ENCODE measurements at regions not wholly inside any gene's neighbourhood (a gene's known extent, or its start where the extent isn't known, plus 50 kb on each side); places are given as distances from the start of the nearest gene placed in this dataset.

GRCh38 chr20:21628800-21629199 lies 76.7 kb upstream of the PAX1 start:
- H4K20me1 ChIP-seq (ENCODE audit: control insufficient read depth, extremely low read depth, insufficient read depth, low read length): no peaks in the 10 kb centered on the region
- no peak for TF ChIP-seq CTCF (conservative IDR thresholded peaks at IDR 0.05 in 1 of 2, IDR thresholded peaks at IDR 0.05 in 1 of 2; ENCODE audit: low read depth in 1 of 2, low read length in 2 of 2)
- TF ChIP-seq EZH2 (IDR thresholded peaks at IDR 0.05; ENCODE audit: low read length, missing control alignments): no peak
- no peak overlapping the region for H3K4me2 ChIP-seq (ENCODE audit: extremely low read depth, insufficient read depth, low read length)
- H3K36me3 ChIP-seq (ENCODE audit: control insufficient read depth, insufficient read depth, low read length): no peaks in the 10 kb centered on the region
- H3K4me3 ChIP-seq (replicated peaks in 1 of 4; ENCODE audit: control extremely low read depth in 1 of 4, insufficient read depth in 1 of 4, low read depth in 3 of 4, low read length in 4 of 4): no peak overlapping the region
- no peak for DNase-seq (ENCODE audit: low read depth in 2 of 2)
- H3K9me3 ChIP-seq (ENCODE audit: control insufficient read depth, insufficient read depth, low read depth, low read length): no peaks in the 10 kb centered on the region
- H3K4me1 ChIP-seq (ENCODE audit: control insufficient read depth, extremely low read depth, insufficient read depth, low read length): no peaks in the 10 kb centered on the region
- H3K27me3 ChIP-seq (ENCODE audit: control insufficient read depth, insufficient read depth, low read length): no peaks in the 10 kb centered on the region
- no peak overlapping the region for H3K27ac ChIP-seq (ENCODE audit: insufficient read depth, low read length)
- H3K79me2 ChIP-seq (ENCODE audit: control insufficient read depth, insufficient read depth, low read length): no peaks in the 10 kb centered on the region
- no peak overlapping the region for H2AFZ ChIP-seq (ENCODE audit: low read length)
- H3K9ac ChIP-seq (ENCODE audit: insufficient read depth, low read length): no peak overlapping the region

- Histone ChIP-seq H3K27ac (ENCODE audit: insufficient read depth, low read length) (no peak overlapping the region), H3K4me3 (replicated peaks in 1 of 4; ENCODE audit: control extremely low read depth in 1 of 4, insufficient read depth in 1 of 4, low read depth in 3 of 4, low read length in 4 of 4) (no peak overlapping the region), H2AFZ (ENCODE audit: low read length) (no peak overlapping the region), H3K27me3 (ENCODE audit: control insufficient read depth, insufficient read depth, low read length) (no peaks in the 10 kb centered on the region), H3K9me3 (ENCODE audit: control insufficient read depth, insufficient read depth, low read depth, low read length) (no peaks in the 10 kb centered on the region), H3K4me2 (ENCODE audit: extremely low read depth, insufficient read depth, low read length) (no peak overlapping the region), H4K20me1 (ENCODE audit: control insufficient read depth, extremely low read depth, insufficient read depth, low read length) (no peaks in the 10 kb centered on the region), H3K79me2 (ENCODE audit: control insufficient read depth, insufficient read depth, low read length) (no peaks in the 10 kb centered on the region), H3K9ac (ENCODE audit: insufficient read depth, low read length) (no peak overlapping the region), H3K36me3 (ENCODE audit: control insufficient read depth, insufficient read depth, low read length) (no peaks in the 10 kb centered on the region), H3K4me1 (ENCODE audit: control insufficient read depth, extremely low read depth, insufficient read depth, low read length) (no peaks in the 10 kb centered on the region)
- TF ChIP-seq CTCF (conservative IDR thresholded peaks at IDR 0.05 in 1 of 2, IDR thresholded peaks at IDR 0.05 in 1 of 2; ENCODE audit: low read depth in 1 of 2, low read length in 2 of 2) (no peak), EZH2 (IDR thresholded peaks at IDR 0.05; ENCODE audit: low read length, missing control alignments) (no peak)
- DNase-seq (ENCODE audit: low read depth in 2 of 2): no peak
Measured at GRCh38 chr20:21623781-21624094, 81.7 kb upstream of the PAX1 start.

- H3K4me2 ChIP-seq (ENCODE audit: extremely low read depth, insufficient read depth, low read length): no peak overlapping the region
- H3K79me2 ChIP-seq (ENCODE audit: control insufficient read depth, insufficient read depth, low read length): no peaks in the 10 kb centered on the region
- H3K27ac ChIP-seq (ENCODE audit: insufficient read depth, low read length): no peak overlapping the region
- H2AFZ ChIP-seq (ENCODE audit: low read length): no peak overlapping the region
- H3K27me3 ChIP-seq (ENCODE audit: control insufficient read depth, insufficient read depth, low read length): no peaks in the 10 kb centered on the region
- H4K20me1 ChIP-seq (ENCODE audit: control insufficient read depth, extremely low read depth, insufficient read depth, low read length): no peaks in the 10 kb centered on the region
- no peak for DNase-seq (ENCODE audit: low read depth in 2 of 2)
- H3K36me3 ChIP-seq (ENCODE audit: control insufficient read depth, insufficient read depth, low read length): no peaks in the 10 kb centered on the region
- H3K4me3 ChIP-seq (replicated peaks in 1 of 4; ENCODE audit: control extremely low read depth in 1 of 4, insufficient read depth in 1 of 4, low read depth in 3 of 4, low read length in 4 of 4): no peak overlapping the region
- H3K9me3 ChIP-seq (ENCODE audit: control insufficient read depth, insufficient read depth, low read depth, low read length): no peaks in the 10 kb centered on the region
- TF ChIP-seq EZH2 (IDR thresholded peaks at IDR 0.05; ENCODE audit: low read length, missing control alignments) (no peak), CTCF (conservative IDR thresholded peaks at IDR 0.05 in 1 of 2, IDR thresholded peaks at IDR 0.05 in 1 of 2; ENCODE audit: low read depth in 1 of 2, low read length in 2 of 2) (no peak)
- no peaks in the 10 kb centered on the region for H3K4me1 ChIP-seq (ENCODE audit: control insufficient read depth, extremely low read depth, insufficient read depth, low read length)
- H3K9ac ChIP-seq (ENCODE audit: insufficient read depth, low read length): no peak overlapping the region
Measured at GRCh38 chr20:21623074-21623780, 82.2 kb upstream of the PAX1 start.
